NCI-H526 treated with DMSO at 0.1 percent for 48 hours (cell line): ENCODE measurements at regions not wholly inside any gene's neighbourhood (a gene's known extent, or its start where the extent isn't known, plus 50 kb on each side); places are given as distances from the start of the nearest gene placed in this dataset.
"Not testable (repeated sequence)": the region's sequence is repeated elsewhere in the genome, so short reads cannot be mapped to it uniquely, and the experiment has no call there.

ENCODE experiments used
- DNase-seq: peaks from one replicate; lab custom pipeline; 2025; lab: John Stamatoyannopoulos, UW

GRCh38 chr4:32572366-32572765 is 1852.2 kb downstream of the PCDH7 start:
- no peak for DNase-seq

GRCh38 chr4:32574803-32575202 is 1854.6 kb downstream of the PCDH7 start:
- no peak for DNase-seq

DNA sequence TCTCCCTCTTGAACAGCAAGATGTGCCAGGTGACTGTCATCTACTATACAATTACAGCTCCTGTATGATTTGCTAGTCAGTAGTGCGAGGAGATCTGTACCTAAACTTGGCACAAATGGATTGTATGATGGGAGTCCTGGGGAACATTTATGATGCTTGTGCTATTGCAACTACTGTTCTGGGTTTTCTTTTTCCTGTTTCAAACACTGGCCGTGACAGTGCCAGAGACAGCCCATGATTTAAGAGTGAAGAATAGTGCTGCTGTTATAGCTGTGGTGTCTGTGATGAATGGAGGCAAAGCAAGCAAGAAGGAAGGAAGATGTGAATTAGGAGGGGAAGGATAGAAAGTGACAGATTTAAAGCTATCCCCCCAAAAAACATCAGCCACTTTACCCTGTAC is 1868.9 kb downstream of the PCDH7 start:
- DNase-seq: no peak

- DNase-seq: no peak
Observed at GRCh38 chr4:32589853-32590252, 1869.7 kb downstream of the PCDH7 start.

GRCh38 chr4:32597354-32597753 is 1877.2 kb downstream of the PCDH7 start:
- DNase-seq: no peak

DNA sequence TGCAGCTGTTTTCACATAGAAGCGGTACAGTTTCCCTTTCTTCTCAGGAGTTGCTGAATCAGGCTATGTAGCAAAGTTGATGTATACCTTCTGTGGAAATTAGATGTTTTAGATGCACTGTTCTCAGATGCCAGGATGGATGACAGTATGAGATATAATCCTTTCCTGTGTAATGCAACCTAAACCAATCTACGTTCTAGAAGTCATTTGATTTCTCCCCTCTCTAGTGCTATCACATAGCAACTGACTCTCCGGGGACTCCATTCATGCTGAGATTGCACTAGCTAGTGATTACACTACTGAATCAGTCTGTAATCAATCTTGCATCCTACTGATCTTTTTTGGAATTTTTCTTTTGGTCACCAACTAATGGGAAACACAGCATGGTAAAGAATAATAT is 1881.7 kb downstream of the PCDH7 start:
- no peak for DNase-seq

DNA sequence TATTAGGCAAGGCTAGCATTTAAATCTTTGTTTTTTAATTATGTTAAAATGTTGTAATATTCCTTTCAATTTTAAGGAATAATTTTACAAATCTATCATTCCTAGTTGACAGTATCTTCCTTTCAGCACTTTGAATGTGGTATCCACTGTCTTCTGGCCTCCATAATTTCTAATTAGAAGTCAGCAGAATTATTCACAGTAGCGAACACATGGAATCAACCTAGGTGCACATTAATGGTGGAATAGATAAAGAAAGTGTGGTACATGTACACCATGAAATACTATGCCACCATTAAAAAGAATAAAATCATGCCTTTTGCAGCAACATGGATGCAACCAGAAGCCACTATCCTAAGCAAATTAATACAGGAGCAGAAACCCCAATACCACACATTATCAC is 1887.8 kb downstream of the PCDH7 start:
- DNase-seq: no peak

DNA sequence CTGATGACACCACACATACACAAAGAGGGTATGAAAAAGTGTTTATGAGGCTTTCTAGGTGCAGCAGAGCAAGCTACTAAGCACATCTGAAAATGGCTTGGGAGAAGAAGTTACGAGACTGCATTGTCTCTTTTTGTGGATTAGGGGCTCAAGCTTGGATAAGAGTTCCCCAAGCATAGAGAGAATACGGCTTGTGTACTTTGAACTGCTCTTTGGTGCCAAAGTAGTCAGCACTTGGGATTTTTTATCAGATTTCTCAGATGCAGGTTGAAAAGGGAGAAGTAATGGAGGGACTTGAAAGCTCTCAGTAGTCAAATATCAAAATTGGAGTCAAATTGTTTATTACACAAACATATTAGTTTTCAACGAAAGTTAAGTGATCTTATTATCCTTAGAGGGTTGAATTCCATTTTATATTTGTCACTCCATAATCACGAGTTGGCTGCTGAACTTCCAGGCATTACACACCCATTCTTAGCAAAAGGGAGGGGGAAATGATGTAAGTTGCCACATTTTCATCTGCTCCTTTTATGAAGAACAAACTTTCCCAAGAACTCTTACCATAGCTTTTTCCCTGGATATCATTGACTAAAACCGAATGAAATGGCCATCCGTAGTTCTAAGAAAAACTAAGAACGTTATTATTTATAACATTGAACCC is 1904.9 kb downstream of the PCDH7 start:
- DNase-seq: no peak

DNA sequence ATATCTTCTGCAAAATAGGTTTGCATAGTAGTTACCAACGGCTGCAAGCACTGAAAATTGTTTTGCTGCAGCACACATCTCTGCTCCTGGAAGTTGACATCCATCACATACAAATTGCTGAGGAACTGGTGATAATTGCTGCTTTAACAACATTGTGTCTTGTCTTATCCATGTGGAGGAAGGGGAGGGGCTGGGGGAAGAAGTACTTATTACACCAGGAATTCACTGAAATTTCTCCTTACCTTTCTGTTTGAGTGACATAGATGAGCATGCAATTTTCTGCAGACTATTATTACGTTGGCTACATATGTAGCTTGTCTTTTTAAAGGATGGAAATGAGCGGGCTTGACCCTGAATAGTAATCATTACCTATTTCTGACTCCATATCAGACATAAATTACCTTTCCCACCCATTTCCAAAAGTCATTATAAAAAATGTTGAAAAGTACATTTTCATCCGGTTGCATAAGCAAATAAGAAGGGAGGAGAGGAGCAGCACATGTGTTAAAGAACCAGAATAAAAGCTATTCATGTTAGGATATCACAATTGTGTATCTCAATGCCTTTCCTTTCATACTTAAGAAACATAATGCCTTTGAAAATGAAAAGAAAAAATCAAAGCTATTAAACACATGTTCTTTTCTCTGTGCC is 1905.6 kb downstream of the PCDH7 start:
- DNase-seq: no peak

DNA sequence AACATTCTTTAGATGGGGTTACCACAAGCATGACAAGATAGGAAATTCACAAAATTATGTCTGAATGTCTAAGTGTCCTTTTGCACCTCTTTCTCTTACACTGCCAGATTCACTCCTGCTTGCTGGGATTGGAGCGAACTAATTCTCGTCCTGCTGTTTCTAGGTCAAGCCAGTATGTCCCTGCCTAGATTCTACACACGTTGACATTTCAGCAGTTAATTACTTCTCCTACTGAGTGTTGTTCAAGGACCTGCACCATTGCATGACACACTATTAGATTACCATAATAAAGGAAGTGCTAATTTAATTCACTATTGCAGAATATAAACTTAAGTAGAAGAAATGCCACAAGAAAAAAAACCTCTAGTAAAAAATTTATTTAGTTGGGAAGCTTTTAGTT is 1911.7 kb downstream of the PCDH7 start:
- DNase-seq: no peak

GRCh38 chr4:32633421-32633820 is 1913.3 kb downstream of the PCDH7 start:
- no peak for DNase-seq

- DNase-seq: no peak
Observed at GRCh38 chr4:32645653-32646052, 1925.5 kb downstream of the PCDH7 start.

- no peak for DNase-seq
Observed at GRCh38 chr4:32658019-32658418, 1937.8 kb downstream of the PCDH7 start.

- no peak for DNase-seq
Observed at GRCh38 chr4:32661229-32661628, 1941.1 kb downstream of the PCDH7 start.

GRCh38 chr4:32662803-32663202 is 1942.6 kb downstream of the PCDH7 start:
- no peak for DNase-seq

GRCh38 chr4:32672359-32672758 is 1952.2 kb downstream of the PCDH7 start:
- DNase-seq: no peak

GRCh38 chr4:32680946-32681345 is 1960.8 kb downstream of the PCDH7 start:
- no peak for DNase-seq

- no peak for DNase-seq
Observed at GRCh38 chr4:32684160-32684559, 1964.0 kb downstream of the PCDH7 start.

DNA sequence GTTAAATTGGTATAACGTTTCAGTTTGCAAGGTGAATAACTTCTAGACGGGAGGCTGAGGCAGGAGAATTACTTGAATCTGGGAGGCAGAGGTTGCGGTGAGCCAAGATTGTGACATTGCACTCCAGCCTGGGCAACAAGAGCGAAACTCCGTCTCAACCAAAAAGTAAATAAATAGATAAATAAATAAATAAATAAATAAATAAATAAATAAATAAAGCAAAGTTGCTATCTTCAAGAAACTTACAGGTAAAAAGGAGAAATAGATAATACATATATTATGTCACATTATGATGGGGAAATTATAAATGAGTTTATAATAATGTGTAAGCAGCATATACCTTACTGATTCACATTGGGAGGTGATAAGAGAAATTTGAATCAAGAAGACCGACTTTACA is 1966.0 kb downstream of the PCDH7 start:
- no peak for DNase-seq

GRCh38 chr4:32689518-32689917 is 1969.3 kb downstream of the PCDH7 start:
- DNase-seq: no peak

DNA sequence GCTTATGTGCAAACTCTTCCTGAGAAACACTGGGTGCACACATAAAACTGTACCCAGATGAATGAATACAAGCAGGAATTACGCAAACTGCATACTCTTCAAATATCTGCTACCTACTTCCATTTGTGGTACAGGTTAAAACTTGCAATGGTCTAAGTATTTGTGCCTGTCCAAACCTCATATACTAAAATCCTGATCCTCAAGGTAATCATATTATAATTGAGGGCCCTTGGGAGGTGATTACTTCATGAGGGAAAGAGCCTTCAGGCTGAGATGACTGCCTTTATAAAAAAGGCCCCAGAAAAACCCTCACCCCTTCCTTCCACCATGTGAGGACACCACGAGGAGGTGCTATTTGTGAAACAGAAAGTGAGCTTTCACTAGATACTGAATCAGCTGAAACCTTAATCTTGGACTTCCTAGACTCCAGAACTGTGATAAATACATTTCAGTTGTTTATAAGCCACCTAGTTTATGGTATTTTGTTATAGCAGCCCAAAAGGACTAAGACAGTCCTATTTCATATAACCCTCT is 1977.2 kb downstream of the PCDH7 start:
- DNase-seq: no peak

DNA sequence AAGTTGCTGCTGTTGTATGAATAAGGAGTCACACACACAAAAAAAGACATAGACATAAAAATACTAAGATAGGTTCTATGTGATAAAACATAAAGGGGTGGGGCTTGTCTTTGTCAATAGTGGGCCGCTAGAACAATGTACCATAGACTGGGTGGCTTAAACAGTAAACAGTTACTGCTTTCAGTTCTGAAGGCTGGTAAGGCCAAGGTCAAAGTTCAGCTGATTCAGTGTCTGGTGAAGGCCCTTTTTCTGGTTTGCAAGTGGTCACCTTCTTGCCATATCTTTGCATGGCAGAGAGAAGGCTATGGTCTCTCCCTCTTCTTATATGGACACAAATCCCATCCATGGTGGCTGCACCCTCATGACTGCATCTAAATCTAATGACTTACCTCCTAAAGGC is 1980.7 kb downstream of the PCDH7 start:
- DNase-seq: no peak

DNA sequence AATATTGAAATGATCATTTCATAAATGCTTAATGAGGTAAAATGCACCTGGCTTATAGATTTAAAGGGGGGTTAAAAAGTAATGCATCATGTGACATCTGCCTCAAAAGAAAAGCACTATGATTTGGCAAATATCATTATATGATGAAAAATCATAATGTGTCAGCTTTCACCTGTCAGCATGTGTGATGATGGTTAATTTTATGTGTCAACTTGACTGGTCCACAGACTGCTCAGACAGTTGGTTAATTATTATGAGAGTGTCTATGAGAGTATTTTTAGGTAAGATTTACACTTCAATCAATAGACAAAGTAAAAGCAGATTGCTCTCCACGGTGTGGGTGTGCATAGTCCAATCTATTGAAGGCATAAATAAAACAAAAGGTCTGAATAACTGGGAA is 1986.7 kb downstream of the PCDH7 start:
- DNase-seq: no peak

GRCh38 chr4:32716090-32716620 is 1996.0 kb downstream of the PCDH7 start:
- not testable (repeated sequence) for DNase-seq
